HEK293 (cell line): ENCODE measurements at regions not wholly inside any gene's neighbourhood (a gene's known extent, or its start where the extent isn't known, plus 50 kb on each side); places are given as distances from the start of the nearest gene placed in this dataset.

ENCODE experiments used
- CTCF ChIA-PET: fragments of 350-600 bp; formaldehyde crosslinking; extraction: SDS; loops from one replicate; lab custom pipeline; 2021; ENCODE audit warnings: antibody characterized with exemption; lab: Yijun Ruan, JAX
- POLR2A ChIA-PET: fragments of 300-600 bp; formaldehyde crosslinking; extraction: SDS; loops from one replicate; lab custom pipeline; 2020; ENCODE audit warnings: antibody characterized with exemption, inconsistent platforms; lab: Yijun Ruan, JAX
- H3K27ac ChIP-seq: fragments of 200-500 bp; sonication (Bioruptor generic); 2 replicates; pipeline ENCODE4 v1.5.1; 2014; ENCODE audit warnings: low read depth, low read length, control low read depth, inconsistent platforms; ENCODE audit errors: extremely low read depth
- H3K36me3 ChIP-seq, 2 experiments: fragments of 200-500 bp in 1 of 2; sonication (Bioruptor generic) in 1 of 2; 1 replicate in 1 of 2; 2 replicates in 1 of 2; pipeline ENCODE4 v1.5.1; 2014 to 2017; ENCODE audit warnings: inconsistent platforms in 2 of 2, low read length in 2 of 2; ENCODE audit not compliant: control insufficient read depth in 2 of 2, insufficient read depth in 1 of 2
- H3K4me1 ChIP-seq: fragments of 200-500 bp; sonication (Bioruptor generic); 2 replicates; pipeline ENCODE4 v1.5.1; 2014; ENCODE audit warnings: mild to moderate bottlenecking, low read length, inconsistent platforms; ENCODE audit not compliant: control insufficient read depth, insufficient read depth
- H3K4me3 ChIP-seq: 2 replicates; pipeline ENCODE4 v1.5.1; 2011; ENCODE audit warnings: low read depth, mild to moderate bottlenecking, control low read depth, low read length, moderate library complexity
- H3K9me3 ChIP-seq: fragments of 200-500 bp; sonication (Bioruptor generic); 2 replicates; pipeline ENCODE4 v1.5.1; 2014; ENCODE audit warnings: low read depth, low read length, inconsistent platforms; ENCODE audit not compliant: control insufficient read depth, insufficient read depth
- BCL11B ChIP-seq: fragments of 450-650 bp; formaldehyde crosslinking; IDR thresholded peaks from 2 replicates; pipeline ENCODE4 v1.5.1; 2016; ENCODE audit warnings: low read depth, missing biosample characterization, missing genetic modification characterization
- KLF1 ChIP-seq: fragments of 450-650 bp; formaldehyde crosslinking; IDR thresholded peaks from 2 replicates; pipeline ENCODE4 v1.5.1; 2016; ENCODE audit warnings: missing biosample characterization, missing genetic modification characterization
- KLF16 ChIP-seq: fragments of 450-650 bp; formaldehyde crosslinking; IDR thresholded peaks from 2 replicates; pipeline ENCODE4 v1.5.1; 2017; ENCODE audit warnings: missing biosample characterization, missing genetic modification characterization
- ZNF138 ChIP-seq: fragments of 450-650 bp; formaldehyde crosslinking; IDR thresholded peaks from 2 replicates; pipeline ENCODE4 v1.5.1; 2016; ENCODE audit warnings: missing biosample characterization, missing genetic modification characterization, borderline replicate concordance
- ZNF341 ChIP-seq: fragments of 450-650 bp; formaldehyde crosslinking; IDR thresholded peaks from 2 replicates; pipeline ENCODE4; 2016; ENCODE audit warnings: low read depth, missing biosample characterization, missing genetic modification characterization
- ZNF37A ChIP-seq: fragments of 450-650 bp; IDR thresholded peaks from 2 replicates; pipeline ENCODE4 v1.5.1; 2018; ENCODE audit warnings: missing biosample characterization, missing genetic modification characterization
- ZNF394 ChIP-seq: fragments of 450-650 bp; formaldehyde crosslinking; IDR thresholded peaks from 2 replicates; pipeline ENCODE4 v1.5.1; 2016; ENCODE audit warnings: missing biosample characterization, missing genetic modification characterization, mild to moderate bottlenecking, moderate library complexity, borderline replicate concordance
- ZNF549 ChIP-seq: fragments of 450-650 bp; IDR thresholded peaks from 2 replicates; pipeline ENCODE4 v1.5.1; 2018; ENCODE audit warnings: missing biosample characterization, missing genetic modification characterization, mild to moderate bottlenecking, inconsistent platforms, moderate library complexity
- TF ChIP-seq, protein P1 (sequence below): fragments of 450-650 bp; formaldehyde crosslinking; IDR thresholded peaks from 2 replicates; pipeline ENCODE4 v1.5.1; 2016; ENCODE audit warnings: missing biosample characterization, missing genetic modification characterization, borderline replicate concordance
- TF ChIP-seq, protein P2 (sequence below): fragments of 450-650 bp; formaldehyde crosslinking; conservative IDR thresholded peaks from 2 replicates; pipeline ENCODE4 v1.5.1; 2016; ENCODE audit warnings: low read depth, missing biosample characterization, missing genetic modification characterization
- TF ChIP-seq, protein P3 (sequence below): sonication (generic); formaldehyde crosslinking; IDR thresholded peaks from 2 replicates; pipeline ENCODE4 v1.8.1; 2022; ENCODE audit warnings: mild to moderate bottlenecking, moderate library complexity, missing genetic modification reagents
- TF ChIP-seq, protein P4 (sequence below): fragments of 450-650 bp; formaldehyde crosslinking; IDR thresholded peaks from 2 replicates; pipeline ENCODE4 v1.5.1; 2016; ENCODE audit warnings: missing biosample characterization, missing genetic modification characterization, low read depth
- TF ChIP-seq, protein P5 (sequence below): fragments of 450-650 bp; formaldehyde crosslinking; IDR thresholded peaks from 2 replicates; pipeline ENCODE4 v1.5.1; 2016; ENCODE audit warnings: missing biosample characterization, missing genetic modification characterization
- TF ChIP-seq, protein P6 (sequence below): fragments of 450-650 bp; formaldehyde crosslinking; IDR thresholded peaks from 2 replicates; pipeline ENCODE4 v1.5.1; 2017; ENCODE audit warnings: missing biosample characterization, missing genetic modification characterization

DNA sequence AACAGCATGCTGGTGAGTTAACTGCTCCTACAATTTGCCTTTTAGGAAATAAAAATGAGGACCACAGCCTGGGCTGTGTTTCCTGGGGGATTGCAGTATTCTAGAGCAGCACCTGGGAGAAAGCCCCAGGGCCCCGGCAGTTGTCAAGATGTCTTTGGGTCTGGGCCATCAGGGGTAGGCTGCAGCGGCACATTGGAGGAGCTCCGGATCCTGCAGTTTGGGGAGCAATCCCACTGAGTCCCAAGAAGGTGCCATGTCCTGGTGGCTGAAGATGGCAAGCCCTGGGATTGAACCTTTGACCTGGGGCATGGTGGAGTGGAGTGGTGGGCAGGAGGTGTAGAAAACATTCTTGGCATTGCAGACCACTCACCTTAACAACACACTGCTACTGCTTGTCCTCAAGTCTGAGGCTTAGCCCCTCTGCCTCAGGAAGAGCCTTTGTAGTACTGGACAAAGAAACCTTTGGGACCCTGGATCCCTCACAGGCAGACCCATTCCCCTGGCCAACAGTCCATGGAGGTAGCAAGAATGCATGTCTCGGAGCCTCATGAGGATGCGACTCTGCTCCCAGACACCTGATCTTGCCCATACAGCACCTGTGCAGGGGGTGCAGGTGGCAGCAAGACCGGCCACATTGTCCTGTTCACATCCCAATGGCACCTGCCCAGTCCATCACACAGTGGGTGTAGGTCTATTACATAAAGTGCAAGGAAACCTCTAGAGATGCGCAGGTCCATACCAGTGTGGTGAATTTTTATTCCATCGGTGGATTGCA lies 159.1 kb upstream of the IRX2 start:
- POLR2A ChIA-PET = no interaction called here

DNA sequence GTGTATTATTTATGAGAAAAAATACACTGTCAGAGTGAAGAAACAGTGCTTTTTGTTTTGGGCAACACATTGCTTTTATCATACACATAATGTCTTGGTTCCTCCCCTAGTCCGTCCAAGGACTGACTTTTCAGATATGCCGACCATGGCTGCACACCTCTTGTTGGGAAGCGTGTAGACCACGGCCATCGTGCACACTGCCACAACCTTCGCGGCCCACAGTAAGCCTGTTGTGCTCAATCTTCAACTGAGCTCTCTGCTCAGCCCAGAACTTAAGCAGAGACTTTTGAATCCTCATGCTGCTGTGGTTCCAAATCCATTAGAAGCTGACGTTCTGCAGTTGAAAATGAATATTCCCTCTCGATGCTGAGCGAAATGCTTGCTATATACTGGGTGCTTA lies 157.6 kb upstream of the IRX2 start:
- TF ChIP-seq, protein P1, sequence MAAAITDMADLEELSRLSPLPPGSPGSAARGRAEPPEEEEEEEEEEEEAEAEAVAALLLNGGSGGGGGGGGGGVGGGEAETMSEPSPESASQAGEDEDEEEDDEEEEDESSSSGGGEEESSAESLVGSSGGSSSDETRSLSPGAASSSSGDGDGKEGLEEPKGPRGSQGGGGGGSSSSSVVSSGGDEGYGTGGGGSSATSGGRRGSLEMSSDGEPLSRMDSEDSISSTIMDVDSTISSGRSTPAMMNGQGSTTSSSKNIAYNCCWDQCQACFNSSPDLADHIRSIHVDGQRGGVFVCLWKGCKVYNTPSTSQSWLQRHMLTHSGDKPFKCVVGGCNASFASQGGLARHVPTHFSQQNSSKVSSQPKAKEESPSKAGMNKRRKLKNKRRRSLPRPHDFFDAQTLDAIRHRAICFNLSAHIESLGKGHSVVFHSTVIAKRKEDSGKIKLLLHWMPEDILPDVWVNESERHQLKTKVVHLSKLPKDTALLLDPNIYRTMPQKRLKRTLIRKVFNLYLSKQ = no peak
- TF ChIP-seq, protein P2, sequence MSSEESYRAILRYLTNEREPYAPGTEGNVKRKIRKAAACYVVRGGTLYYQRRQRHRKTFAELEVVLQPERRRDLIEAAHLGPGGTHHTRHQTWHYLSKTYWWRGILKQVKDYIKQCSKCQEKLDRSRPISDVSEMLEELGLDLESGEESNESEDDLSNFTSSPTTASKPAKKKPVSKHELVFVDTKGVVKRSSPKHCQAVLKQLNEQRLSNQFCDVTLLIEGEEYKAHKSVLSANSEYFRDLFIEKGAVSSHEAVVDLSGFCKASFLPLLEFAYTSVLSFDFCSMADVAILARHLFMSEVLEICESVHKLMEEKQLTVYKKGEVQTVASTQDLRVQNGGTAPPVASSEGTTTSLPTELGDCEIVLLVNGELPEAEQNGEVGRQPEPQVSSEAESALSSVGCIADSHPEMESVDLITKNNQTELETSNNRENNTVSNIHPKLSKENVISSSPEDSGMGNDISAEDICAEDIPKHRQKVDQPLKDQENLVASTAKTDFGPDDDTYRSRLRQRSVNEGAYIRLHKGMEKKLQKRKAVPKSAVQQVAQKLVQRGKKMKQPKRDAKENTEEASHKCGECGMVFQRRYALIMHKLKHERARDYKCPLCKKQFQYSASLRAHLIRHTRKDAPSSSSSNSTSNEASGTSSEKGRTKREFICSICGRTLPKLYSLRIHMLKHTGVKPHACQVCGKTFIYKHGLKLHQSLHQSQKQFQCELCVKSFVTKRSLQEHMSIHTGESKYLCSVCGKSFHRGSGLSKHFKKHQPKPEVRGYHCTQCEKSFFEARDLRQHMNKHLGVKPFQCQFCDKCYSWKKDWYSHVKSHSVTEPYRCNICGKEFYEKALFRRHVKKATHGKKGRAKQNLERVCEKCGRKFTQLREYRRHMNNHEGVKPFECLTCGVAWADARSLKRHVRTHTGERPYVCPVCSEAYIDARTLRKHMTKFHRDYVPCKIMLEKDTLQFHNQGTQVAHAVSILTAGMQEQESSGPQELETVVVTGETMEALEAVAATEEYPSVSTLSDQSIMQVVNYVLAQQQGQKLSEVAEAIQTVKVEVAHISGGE (tag by site-specific recombination) = no peak
- H3K36me3 ChIP-seq = no peaks in the 10 kb centered on the region
- ChIA-PET POLR2A (no interaction called here), CTCF (no interaction called here)
- no peaks in the 10 kb centered on the region for H3K4me1 ChIP-seq
- H3K9me3 ChIP-seq = no peaks in the 10 kb centered on the region
- H3K27ac ChIP-seq = no peak overlapping the region
- no peak overlapping the region for H3K4me3 ChIP-seq

More for the DNA sequence above, 159.1 kb upstream of the IRX2 start:
- H3K4me3 ChIP-seq = no peak overlapping the region
- no peaks in the 10 kb centered on the region for H3K4me1 ChIP-seq
- TF ChIP-seq, protein P3, sequence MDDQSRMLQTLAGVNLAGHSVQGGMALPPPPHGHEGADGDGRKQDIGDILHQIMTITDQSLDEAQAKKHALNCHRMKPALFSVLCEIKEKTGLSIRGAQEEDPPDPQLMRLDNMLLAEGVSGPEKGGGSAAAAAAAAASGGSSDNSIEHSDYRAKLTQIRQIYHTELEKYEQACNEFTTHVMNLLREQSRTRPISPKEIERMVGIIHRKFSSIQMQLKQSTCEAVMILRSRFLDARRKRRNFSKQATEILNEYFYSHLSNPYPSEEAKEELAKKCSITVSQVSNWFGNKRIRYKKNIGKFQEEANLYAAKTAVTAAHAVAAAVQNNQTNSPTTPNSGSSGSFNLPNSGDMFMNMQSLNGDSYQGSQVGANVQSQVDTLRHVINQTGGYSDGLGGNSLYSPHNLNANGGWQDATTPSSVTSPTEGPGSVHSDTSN (CRISPR knock-in tag) = no peak
- no peak for TF ChIP-seq KLF16 (tag by site-specific recombination)
- H3K9me3 ChIP-seq = no peaks in the 10 kb centered on the region
- CTCF ChIA-PET = no interaction called here
- H3K27ac ChIP-seq = no peak overlapping the region
- no peaks in the 10 kb centered on the region for H3K36me3 ChIP-seq

DNA sequence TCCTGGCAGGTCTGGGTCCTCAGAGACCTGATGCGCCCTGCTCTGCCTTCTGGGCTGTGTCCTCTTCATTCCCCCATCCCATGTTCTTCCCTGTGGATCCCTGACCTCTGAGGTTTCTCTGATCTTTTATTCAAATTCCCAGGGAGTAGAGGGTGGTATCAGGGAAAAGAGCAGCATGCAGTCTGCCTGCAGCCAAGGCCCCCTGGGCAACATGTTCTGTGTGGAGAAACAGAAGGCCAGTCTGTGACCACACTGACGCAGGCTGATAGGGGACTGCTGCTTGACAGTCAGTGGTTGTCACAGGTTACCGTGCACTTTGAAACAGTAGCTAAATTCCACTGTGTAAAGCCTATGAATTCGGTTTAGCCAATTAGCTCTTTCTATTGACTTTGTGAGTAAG lies 156.6 kb upstream of the IRX2 start:
- Histone ChIP-seq H3K9me3 (no peaks in the 10 kb centered on the region), H3K4me1 (no peaks in the 10 kb centered on the region), H3K36me3 (no peaks in the 10 kb centered on the region), H3K27ac (no peak overlapping the region), H3K4me3 (no peak overlapping the region)
- POLR2A ChIA-PET = no interaction called here
- TF ChIP-seq ZNF394 (tag by site-specific recombination) (no peak), ZNF37A (no peak), ZNF341 (tag by site-specific recombination) (no peak), ZNF138 (tag by site-specific recombination) (no peak), ZNF549 (tag by site-specific recombination) (no peak), KLF1 (tag by site-specific recombination) (no peak), BCL11B (tag by site-specific recombination) (no peak)
- TF ChIP-seq, protein P4, sequence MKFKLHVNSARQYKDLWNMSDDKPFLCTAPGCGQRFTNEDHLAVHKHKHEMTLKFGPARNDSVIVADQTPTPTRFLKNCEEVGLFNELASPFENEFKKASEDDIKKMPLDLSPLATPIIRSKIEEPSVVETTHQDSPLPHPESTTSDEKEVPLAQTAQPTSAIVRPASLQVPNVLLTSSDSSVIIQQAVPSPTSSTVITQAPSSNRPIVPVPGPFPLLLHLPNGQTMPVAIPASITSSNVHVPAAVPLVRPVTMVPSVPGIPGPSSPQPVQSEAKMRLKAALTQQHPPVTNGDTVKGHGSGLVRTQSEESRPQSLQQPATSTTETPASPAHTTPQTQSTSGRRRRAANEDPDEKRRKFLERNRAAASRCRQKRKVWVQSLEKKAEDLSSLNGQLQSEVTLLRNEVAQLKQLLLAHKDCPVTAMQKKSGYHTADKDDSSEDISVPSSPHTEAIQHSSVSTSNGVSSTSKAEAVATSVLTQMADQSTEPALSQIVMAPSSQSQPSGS = no peak
- TF ChIP-seq, protein P5, sequence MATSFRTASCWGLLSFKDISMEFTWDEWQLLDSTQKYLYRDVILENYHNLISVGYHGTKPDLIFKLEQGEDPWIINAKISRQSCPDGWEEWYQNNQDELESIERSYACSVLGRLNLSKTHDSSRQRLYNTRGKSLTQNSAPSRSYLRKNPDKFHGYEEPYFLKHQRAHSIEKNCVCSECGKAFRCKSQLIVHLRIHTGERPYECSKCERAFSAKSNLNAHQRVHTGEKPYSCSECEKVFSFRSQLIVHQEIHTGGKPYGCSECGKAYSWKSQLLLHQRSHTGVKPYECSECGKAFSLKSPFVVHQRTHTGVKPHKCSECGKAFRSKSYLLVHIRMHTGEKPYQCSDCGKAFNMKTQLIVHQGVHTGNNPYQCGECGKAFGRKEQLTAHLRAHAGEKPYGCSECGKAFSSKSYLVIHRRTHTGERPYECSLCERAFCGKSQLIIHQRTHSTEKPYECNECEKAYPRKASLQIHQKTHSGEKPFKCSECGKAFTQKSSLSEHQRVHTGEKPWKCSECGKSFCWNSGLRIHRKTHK = no peak
- TF ChIP-seq, protein P6, sequence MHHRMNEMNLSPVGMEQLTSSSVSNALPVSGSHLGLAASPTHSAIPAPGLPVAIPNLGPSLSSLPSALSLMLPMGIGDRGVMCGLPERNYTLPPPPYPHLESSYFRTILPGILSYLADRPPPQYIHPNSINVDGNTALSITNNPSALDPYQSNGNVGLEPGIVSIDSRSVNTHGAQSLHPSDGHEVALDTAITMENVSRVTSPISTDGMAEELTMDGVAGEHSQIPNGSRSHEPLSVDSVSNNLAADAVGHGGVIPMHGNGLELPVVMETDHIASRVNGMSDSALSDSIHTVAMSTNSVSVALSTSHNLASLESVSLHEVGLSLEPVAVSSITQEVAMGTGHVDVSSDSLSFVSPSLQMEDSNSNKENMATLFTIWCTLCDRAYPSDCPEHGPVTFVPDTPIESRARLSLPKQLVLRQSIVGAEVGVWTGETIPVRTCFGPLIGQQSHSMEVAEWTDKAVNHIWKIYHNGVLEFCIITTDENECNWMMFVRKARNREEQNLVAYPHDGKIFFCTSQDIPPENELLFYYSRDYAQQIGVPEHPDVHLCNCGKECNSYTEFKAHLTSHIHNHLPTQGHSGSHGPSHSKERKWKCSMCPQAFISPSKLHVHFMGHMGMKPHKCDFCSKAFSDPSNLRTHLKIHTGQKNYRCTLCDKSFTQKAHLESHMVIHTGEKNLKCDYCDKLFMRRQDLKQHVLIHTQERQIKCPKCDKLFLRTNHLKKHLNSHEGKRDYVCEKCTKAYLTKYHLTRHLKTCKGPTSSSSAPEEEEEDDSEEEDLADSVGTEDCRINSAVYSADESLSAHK = no peak
- CTCF ChIA-PET = interaction anchor here (0.5 kb wide), 1 partner anchor 29 kb away, joined by 4 read pairs; no protein-coding TSS in a partner anchor
